GM04503 (cell line): ENCODE measurements at regions not wholly inside any gene's neighbourhood (a gene's known extent, or its start where the extent isn't known, plus 50 kb on each side); places are given as distances from the start of the nearest gene placed in this dataset.
"Not testable (repeated sequence)": the region's sequence is repeated elsewhere in the genome, so short reads cannot be mapped to it uniquely, and the experiment has no call there.

Experiments
- DNase-seq: peaks from one replicate; pipeline ENCODE4 v3.0.0-alpha.2; 2012; ENCODE audit warnings: low read depth

DNA sequence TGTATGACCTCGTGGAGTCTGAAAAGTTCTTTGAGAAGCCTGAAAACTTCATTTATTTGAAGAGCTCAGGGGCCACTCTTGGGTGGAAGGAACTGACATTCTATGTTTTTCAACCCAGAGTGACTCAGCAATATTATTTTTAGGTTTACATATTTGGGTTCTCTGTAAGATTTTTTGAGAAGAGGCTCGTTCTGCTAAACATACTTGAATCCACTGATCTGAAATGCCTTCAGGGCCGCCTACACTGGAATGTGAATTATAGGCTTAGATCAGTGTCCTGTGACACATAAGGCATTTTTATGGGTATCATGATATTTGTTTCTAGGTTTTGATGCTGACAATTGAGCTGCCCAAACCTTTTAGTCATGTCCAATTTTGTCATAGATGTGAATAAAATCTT, 86.2 kb downstream of the PSAT1 start:
- peak; percentile 19 for DNase-seq

GRCh38 chr9:78386348-78386747, 89.4 kb downstream of the PSAT1 start:
- DNase-seq = no peak

DNA sequence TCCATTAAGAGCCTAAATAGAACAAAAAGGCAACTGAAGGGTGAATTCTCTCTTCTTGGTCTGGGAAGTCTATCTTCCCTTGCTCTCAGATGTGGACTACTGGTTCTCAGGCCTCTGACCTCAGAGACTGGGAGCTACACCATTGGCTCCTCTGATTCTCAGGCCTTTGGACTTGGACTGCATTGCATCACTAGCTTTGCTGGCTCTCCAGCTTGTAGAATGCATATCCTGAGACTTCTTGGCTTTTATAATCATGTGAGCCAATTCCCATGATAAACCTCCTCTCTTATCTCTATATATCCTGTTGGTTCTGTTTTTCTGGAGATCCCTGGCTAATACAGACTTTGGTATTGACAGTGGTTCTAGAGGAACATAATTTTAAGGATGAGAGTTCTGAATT, 89.8 kb downstream of the PSAT1 start:
- no peak for DNase-seq

- no peak for DNase-seq
Measured at GRCh38 chr9:78393340-78393739, 96.4 kb downstream of the PSAT1 start.

- no peak for DNase-seq
Measured at GRCh38 chr9:78393932-78394331, 97.0 kb downstream of the PSAT1 start.

DNA sequence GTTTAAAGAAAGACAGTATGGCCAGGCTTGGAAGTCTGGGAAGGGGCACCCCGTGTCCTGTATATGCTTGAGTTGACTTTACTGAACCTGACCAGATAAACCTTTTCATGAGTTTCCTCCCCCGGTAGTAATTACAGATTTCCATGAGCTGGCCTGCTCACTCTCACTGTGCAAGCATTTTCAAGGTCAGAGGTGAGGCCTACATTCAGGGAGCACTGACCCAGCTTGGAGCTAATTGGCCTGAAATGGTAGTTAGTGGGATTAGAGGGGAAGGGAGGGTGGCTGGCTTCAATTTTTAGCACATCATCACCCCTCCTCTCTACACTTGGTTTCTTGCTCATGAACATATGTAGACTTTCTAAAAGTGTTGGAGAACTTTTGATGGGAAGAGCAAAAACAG, 99.2 kb downstream of the PSAT1 start:
- no peak for DNase-seq

GRCh38 chr9:78397045-78397444, 100.1 kb downstream of the PSAT1 start:
- no peak for DNase-seq

DNA sequence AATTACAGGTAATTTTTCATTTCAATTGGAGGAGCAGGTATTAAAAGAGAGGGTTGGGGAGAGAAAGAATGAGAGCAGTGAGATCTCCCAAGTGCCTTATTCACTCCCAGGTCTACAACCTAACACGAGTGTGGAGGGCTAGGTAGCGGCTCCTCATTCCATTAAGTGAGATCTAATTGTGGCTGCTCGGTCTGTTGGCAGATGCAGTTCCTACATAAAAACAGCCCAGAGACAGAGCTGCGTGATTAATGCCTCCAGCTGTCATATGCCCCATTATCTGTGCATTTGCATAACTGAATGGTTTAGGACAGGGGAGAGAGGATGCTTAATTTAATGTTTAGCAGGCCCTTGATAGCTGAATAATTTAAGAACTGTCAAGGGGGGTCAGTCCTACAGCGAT, 100.5 kb downstream of the PSAT1 start:
- DNase-seq = no peak

GRCh38 chr9:78399153-78399552, 102.2 kb downstream of the PSAT1 start:
- no peak for DNase-seq

- no peak for DNase-seq
Measured at GRCh38 chr9:78400496-78400895, 103.6 kb downstream of the PSAT1 start.

DNA sequence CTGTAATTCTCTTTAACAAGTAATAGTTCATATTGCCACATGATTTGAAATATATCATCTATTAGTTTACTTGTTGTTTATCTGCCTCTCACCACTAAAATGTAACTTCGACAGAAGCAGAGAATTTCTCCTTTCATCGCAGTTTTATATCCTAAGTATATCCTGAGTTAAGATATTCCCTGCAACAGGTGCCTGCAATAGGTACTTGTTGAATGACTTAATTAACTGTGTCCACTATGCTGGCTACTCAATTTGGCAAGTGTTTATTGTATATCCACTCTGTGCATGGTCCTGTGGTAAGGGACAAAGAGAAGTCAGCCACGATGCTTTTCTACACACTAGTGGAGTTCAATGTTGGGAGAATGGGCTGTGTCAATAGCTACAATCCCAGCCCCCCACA, 108.5 kb downstream of the PSAT1 start:
- no peak for DNase-seq

- DNase-seq = no peak
Measured at GRCh38 chr9:78406146-78406545, 109.2 kb downstream of the PSAT1 start.

- DNase-seq = no peak
Measured at GRCh38 chr9:78406933-78407332, 110.0 kb downstream of the PSAT1 start.

- DNase-seq = no peak
Measured at GRCh38 chr9:78407636-78408312, 110.8 kb downstream of the PSAT1 start.

DNA sequence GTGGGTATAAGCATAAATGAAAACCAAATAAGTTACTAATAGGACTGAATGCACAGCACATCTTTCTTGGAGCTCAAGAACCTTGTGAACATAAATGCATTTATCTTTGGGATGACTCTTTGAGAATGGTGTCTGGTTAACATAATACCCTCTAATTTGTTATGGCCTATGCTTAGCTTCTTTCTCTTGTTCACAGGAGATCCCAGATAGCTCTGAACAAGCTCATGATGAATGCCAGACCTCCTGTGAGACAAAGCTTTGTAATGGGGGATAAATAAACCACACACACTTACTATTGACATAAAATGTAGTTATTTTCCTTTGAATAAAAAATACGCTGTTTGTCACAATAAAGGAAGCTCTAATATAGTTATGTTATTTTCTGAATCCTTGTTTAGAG, 111.5 kb downstream of the PSAT1 start:
- no peak for DNase-seq

DNA sequence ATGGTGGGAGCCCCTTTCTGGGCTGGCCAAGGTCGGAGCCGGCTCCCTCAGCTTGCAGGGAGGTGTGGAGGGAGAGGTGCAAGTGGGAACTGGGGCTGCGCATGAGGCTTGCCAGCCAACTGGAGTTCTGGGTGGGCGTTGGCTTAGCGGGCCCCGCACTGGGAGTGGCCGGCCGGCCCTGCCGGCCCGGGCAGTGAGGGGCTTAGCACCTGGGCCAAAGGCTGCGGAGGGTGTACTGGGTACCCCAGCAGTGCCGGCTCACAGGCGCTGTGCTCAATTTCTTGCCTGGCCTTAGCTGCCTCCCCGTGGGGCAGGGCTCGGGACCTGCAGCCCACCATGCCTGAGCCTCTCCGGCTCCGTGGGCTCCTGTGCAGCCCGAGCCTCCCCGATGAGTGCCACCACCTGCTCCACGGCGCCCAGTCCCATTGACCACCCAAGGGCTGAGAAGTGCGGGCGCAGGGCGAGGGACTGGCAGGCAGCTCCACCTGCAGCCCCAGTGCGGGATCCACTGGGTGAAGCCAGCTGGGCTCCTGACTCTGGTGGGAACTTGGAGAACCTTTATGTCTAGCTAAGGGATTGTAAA, 113.1 kb downstream of the PSAT1 start:
- DNase-seq = not testable (repeated sequence)

- DNase-seq = no peak
Measured at GRCh38 chr9:78422309-78422708, 125.4 kb downstream of the PSAT1 start.

GRCh38 chr9:78424299-78424698, 127.4 kb downstream of the PSAT1 start:
- DNase-seq = no peak

DNA sequence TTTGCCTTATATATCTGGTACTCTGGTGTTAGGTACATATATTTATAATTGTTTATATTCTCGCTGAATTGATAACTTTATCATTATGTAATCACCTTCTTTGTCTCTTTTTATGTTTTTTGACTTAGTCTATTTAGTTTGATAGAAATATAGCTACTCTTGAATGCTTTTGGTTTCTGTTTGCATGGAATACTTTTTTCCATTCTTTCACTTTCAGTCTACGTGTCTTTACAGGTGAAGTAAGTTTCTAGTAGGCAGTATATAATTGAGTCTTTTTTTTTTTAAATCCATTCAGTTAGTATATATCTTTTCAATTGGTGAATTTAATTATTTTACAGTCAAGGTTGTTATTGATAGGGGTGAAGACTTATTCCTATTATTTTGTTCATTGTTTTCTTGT, 131.7 kb downstream of the PSAT1 start:
- DNase-seq = no peak

- no peak for DNase-seq
Measured at GRCh38 chr9:78430387-78430786, 133.5 kb downstream of the PSAT1 start.

- not testable (repeated sequence) for DNase-seq
Measured at GRCh38 chr9:78431039-78431438, 134.1 kb downstream of the PSAT1 start.

DNA sequence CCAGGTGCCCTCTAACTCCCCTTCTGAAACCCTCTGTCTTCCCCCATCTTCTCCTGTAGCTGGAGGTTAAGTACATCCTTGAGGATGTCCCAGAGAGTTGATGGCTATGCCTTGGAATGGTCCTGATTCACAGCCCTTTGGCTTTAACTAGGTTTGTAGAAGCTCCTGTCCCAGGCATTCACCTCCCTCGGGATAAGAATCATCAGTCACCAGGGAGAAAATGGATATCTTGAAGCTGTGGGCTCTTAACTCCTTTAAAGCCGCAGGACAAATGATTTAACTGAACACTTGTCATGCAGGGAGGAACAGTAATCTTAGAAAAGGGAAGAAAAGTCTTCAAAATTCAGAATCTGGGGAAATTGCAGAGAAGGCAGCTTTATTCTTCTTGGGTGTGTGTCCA, 139.9 kb downstream of the PSAT1 start:
- no peak for DNase-seq

- DNase-seq = no peak
Measured at GRCh38 chr9:78437296-78437695, 140.4 kb downstream of the PSAT1 start.

- DNase-seq = no peak
Measured at GRCh38 chr9:78437806-78438205, 140.9 kb downstream of the PSAT1 start.
